HG03045 (cell line): ENCODE measurements at regions not wholly inside any gene's neighbourhood (a gene's known extent, or its start where the extent isn't known, plus 50 kb on each side); places are given as distances from the start of the nearest gene placed in this dataset.

Source experiments
- ATAC-seq: cut with Tn5 transposase; IDR thresholded peaks from one replicate; pipeline ENCODE4 v1.9.1; 2021; ENCODE audit warnings: mild to moderate bottlenecking, moderate library complexity; ENCODE audit not compliant: unreplicated experiment

DNA sequence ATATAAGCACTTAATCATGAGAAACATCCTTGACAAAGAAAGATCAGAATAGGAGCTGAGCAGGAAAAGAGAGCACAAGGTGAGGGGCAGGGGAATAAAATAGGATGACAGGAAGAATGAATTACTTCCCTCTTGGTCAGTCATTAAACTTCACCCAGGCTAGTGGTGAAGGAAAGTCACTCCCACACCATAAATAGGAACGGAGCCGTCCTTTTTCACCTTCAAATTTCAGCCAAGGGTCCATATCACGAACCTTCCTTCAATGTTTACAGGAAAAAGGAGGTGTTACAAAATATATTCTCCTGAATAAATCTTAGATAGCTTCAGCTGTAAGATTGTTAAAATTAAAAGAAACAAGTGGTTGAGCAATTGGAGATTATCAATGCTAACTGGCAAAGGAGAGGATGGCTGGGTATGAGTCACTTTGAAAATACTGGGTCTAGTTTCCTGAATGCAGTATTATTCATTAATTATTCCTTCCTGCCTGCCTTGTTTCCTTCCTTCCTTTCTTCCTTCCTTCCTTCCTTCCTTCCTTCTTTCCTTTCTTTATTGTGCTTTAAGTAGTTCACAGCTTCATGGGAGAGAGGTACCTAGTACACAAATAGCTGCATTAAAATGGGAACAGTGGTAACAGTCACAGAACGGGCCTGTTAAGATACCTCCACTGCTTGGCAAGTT is 292.3 kb upstream of the ID2 start:
- no peak for ATAC-seq

DNA sequence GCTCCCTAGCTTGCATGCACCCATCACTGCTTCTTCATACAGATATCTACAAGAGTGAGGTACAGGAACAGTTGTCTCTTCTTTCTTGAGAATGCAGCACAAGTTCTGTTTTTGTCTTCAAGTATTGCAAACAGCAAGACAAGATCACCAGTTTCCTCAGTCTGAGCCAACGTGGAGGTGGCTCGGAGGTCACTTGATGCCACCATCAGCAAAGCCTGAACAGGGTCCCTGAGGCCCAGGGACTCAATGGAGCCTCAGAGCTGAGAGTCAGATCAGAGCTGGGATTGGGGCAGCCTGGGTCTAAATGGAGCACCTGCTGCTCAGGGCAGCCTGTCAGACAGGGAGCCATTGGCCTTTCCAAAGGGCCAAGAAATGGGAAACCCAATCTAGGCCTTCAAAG is 290.7 kb upstream of the ID2 start:
- no peak for ATAC-seq

DNA sequence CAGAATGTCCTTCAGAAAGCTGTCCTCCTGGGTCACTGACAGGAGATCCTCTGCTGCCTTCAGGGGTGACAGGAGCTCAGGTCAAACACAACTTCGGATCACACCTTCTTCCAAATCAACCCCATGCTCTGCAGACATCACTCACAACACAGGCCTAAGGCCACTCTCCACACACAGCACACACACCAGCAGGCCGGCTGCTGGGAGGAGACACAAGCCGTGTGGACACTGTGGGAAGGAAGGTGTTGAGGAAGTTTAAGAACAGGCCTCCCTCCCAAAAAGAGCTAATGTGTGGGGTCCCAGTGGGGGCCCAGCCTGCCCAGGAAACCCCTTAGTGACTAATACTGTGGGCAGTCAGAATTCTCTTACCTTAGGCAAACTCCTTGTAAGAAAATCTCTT is 290.3 kb upstream of the ID2 start:
- no peak for ATAC-seq

DNA sequence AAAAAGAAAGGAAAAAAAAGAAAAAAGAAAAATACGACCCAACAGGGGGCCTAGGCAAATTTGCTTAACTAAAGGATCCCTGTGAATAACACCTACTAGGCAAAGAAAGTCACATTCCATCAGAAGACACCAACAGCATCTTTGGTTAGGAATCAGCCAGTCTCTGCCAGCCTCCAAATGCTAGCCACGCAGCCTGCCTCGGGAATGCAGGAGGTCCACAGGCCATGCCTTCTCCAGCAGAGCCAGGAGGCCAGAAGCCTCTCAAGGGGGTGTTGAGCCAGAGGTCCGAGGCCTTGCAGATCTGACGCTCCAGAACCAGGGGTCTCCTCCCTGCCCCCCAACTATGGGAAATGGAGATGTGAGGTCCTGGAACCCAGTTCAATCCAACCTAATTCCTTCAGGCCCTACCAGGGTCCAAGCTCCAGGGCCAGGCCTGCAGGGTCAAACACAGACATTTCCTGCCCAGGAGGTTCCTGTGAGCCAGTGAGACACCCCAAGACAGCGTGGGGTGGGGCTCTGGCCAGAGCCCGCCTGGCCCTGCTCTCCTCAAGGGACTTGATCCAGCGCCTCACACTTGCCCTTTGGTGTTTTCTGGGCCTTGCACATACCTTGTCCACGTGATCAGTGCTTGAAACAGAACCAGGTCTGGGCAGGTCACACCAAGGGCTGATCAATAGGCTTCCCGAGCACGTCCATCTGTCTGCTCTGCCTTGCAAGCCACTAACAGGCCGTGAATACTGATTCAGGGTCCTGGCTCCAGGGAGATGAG is 289.6 kb upstream of the ID2 start:
- no peak for ATAC-seq

DNA sequence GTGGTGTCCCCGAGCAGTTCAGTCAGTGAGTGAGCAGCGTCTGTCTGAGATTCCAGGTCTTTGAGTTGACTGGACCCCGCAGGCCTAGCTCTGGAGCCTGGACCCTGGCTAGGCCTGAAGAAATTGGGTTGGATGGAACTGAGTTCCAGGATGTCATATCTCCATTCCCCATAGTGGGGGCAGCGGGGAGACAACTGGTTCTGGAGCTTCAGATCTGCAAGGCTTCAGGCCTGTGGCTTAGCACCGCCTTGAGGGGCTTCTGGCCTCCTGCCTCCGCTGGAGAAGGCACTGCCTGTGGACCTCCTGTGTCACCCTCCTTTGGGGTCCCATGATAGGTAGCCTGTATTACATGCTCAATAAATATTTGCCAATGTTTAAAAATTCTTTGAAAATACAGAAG is 288.4 kb upstream of the ID2 start:
- ATAC-seq, result no peak

DNA sequence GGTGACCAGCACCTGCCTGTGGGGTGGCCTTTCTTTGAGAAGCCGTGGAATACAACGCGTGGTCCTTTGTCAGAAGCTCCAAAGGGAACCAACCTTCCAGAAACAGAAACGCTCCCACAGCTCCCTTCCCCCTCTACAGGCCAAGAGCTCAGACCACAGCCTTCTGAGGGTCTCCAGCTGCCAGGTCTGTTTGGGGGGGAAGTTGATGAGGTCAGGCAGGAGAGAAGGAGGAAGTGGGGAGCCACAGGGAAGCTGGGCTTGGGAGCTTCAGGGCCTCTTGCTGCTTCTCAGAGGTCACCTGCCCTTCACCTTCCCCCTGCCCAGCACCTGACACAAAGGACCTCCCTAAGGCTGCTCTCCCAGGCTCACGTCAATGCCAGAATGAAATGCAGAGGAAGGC is 287.7 kb upstream of the ID2 start:
- no peak for ATAC-seq

DNA sequence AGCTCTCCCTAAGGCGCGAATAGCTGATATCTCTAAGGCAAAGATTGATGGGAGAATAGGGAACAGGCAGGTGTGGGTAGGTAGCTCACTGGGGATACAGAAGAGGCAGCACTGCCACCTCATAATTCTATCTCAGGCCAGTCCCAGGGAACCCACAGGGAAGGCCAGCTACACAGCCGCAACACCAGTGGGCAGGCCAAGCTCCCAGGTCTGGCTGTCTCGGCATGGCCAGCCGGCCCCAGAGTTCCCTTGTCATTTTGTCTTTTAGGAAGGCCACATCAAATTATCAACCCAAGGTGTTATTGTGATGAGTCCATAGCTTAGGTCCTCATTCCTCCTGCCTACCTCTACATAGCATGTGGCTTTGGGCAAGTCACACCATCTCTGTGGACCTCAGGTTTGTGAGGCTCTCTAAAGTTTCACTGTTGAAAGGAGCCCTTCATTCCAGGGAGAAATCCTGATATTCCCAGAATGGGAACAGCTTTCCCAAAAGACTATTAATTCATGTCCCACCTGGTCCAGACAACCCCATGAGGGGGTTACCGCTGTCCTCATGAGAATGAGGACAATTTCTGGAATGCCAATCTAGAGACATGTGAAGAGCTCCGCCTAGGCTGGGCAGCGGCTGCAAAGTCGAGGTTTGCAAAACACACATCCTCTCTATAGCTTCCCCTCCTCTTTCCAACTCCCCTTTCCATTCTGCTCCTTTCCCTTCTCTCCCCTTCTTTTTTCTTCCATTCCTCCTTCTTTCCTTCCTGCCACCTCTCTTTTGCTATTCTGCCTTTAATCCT is 287.1 kb upstream of the ID2 start:
- ATAC-seq, result no peak

DNA sequence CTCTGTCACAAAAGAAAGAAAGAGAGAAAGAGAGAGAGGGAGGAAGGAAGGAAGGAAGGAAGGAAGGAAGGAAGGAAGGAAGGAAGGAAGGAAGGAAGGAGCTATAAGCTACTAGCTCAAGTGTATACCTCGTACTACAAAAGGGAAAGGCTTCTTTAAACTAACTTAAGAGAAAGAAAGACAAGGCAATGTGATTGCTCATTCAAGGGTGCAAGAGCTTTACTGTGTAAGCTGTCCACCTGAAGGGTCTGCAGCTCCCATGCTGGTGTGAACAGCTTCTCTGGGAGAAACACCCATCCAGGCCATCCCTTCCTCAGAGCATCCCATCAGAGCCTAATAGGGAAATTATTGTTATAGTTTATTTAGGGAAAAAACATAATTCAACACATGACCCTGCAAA is 286.1 kb upstream of the ID2 start:
- no peak for ATAC-seq

DNA sequence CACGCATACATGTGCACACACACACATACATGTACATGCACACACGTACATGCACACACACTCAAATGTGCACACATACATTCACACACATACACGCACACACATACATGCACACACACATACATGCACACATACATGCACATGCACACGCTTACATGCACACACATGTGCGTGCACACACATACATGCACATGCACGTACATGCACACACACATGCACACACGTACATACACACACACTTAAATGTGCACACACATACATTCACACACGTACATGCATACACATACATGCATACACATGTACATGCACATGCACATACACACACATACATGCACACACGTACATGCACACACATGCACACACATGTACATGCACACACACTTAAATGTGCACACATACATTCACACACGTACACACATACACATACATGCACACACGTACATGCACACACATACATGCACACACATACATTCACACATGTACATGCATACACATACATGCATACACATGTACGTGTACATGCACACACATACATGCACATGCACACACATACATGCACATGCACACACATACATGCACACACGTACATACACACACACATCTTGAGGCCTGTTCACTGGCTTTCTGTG is 283.7 kb upstream of the ID2 start:
- ATAC-seq, result no peak

DNA sequence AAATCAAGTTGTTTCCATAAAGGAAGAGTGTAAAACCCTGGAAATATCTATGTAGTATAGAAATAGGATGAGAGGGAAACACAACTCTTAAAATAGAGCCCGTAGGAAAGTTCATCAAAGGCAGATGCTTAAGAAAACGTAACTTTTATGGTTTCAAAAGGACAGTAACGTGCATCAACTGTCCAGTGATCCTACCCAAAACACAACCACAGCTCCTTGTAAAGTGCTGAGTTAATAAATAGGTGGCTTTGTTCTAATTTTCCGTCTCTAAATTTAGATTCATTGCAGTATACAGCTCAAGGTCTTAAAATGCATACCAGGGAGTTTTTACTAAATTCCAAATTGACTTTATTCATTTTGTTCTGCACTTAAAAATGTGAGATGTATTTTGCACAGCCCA is 282.1 kb upstream of the ID2 start:
- no peak for ATAC-seq

DNA sequence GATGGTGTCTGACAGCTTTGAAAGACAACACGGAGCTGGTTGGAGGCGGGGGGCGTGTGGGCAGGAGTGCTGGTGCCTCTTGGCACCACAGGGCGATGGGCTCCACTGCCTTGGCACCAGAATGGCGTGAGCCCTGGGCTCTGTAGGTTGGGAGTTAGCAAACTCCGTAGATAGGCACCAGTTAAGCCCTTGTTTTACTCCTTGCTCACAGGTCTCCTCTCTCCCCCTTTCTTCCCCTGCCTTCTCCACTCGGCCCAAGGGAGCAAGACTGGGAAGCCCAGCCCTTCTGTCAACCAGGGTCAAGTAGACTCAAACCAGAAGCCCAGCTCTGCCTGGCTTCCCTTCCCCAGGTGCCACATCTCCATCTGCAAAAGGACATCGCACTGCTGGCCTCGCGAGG is 281.7 kb upstream of the ID2 start:
- ATAC-seq, result no peak

DNA sequence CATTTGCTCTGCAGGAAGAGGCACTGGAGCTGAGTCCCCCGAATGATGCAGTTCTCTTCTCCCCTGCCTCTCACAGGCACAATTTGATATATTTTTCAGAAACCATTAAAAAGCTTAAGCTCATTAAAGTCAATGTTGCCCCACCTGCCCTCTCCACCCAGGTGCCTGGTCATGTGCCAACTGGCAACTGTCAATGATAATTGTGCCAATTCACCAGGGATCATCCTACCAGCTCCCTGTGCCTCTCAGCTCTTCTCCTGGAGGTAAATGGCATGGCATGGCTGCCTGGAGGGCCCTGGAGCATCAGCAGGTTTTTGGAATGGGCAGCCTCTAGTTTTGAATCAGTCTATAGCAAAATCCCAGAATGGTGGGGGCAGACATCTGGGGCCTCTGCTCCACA is 279.6 kb upstream of the ID2 start:
- no peak for ATAC-seq

DNA sequence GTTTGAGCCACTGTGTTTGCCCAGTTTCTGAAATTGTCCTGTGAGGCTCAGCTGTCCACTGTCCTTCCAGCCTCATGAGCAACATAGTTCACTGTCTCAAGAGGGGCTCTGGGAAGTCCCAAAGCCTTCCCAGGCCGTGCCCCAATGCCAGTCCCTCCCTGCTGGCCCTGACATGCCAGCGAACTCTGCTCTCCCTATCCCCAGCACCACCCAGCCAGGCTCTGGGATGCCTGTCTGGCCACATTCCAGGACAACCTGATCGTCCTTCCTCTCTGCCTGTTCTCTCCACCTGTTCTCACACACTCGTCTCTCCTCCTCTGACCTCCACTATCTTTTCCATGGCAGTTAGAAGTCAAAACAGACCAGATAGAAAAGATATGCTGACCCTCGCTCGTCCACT is 278.0 kb upstream of the ID2 start:
- ATAC-seq, result no peak

DNA sequence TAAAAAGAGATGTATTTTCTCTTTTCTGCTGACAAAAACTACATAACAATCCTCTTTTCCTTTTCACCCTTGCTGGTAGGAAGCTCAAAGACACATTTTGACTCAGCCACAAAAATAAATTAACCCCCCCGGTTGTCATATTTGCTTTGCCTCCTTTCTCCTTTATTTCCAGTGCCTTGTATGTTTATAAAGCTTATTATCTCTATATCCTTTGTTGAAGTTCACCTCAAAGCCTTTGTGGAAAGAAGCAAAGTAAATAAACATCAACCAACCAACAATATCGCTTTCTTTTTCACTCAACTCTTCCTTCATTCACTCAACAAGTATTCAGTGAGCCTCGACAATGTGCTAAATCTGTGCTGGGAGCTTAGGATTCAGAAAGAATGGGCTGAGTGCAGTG is 276.5 kb upstream of the ID2 start:
- ATAC-seq, result no peak

DNA sequence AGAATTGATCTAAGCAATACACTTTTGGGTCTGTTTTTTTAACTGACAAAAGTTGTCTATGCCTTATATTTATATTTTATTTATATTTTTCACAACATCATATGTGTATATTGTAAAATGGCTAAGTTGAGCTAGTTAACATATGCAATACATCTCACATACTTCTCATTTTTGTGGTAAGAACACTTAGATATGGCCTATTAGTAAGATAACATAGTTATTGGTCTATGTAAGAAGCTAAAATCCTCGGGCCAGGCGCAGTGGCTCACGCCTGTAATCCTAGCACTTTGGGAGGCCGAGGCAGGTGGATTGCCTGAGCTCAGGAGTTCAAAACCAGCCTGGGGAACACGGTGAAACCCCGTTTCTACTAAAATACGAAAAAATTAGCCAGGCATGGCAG is 275.6 kb upstream of the ID2 start:
- no peak for ATAC-seq

DNA sequence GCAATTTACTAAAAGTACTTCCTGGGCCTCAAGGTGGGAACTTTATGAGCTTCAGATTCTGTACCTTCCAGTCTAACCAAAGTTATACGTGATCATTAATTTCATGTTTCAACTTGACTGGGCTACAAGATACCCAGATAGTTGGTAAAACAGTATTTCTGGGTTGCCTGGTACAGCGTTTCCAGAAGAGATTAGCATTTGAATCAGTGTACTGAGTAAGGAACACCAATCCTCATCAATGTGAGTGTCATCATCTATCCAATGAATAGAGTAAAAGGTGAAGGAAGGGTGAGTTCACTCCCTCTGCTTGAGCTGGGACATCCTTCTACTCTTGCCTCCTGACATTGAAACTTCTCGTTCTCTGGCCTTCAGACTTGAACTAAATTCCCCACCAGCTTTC is 274.5 kb upstream of the ID2 start:
- no peak for ATAC-seq

DNA sequence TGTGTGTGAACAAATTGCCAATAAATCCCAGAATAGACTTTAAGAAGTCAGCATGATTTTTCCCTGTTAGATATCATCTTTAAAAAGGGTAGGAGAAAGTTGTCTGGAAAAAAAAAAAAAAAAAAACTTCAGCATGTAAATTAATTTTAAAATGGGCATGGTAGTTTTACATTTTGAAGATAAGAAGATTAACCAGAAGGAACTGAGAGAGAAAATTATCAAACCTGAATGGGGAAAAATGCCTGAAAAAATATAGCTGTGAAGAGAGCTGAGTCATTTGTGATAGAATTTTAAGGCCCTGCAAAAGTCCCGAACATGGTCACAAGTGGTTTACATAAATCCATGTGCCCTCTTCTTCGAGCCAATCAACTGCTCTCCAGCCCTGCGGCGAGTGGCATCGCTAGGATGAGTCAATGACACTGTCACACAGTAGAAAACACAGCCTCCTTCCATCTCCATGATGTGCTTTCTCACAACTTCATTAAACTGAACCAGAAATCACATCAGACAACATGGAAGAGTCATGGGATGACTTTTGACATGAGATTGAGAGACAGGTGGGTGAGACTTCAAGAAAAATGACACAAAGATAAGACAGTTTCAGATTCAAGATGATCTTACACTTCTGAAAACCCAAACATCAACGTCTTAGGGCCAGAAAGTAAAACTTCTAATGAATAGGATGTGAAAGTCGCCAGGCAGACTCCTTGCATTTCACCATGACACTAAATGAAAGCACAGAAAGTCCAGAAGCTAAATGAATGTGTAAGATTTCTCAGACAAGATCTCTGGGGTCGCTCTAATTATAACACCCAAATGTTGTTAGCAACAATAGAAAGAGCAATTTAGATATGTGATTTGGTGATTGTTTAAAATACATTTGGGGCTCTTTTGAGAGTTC is 273.0 kb upstream of the ID2 start:
- peak; percentile 89 for ATAC-seq

DNA sequence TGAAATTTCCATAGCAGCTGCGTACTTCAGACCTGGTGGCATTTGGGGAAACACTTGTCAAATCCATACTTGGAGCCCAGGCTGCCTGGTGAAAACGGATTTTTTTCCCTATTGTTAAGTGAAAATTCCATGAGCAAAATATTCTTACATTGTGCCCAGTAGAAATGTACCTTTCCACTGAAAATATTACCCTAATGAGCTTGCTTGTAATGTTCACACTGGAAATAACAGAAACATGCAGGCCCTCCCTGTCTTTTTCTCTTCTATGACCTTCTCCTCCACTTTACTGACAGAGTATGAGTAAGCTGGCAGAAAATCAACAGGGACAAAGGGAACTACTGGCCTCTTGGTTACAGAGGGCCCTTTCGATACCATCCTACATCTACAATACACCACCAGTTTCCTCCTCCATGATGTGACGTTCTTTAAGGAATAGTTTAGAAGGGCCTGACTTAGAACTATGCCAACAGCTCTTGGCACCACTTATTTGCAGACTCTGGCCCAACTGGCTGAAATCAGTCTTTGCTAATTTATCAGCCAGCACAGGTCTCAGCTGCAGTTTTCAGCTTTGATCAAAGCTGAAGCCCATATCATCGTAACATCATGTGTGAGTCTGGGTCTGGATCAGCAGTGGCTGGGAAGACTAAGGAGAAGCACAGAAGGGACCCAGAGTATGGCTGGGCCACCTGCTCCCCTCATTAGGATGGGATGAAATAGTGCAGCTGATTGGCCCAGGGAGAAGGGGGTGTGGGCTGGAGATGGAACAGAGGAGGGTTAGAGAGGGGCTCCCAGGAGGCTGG is 272.2 kb upstream of the ID2 start:
- no peak for ATAC-seq

DNA sequence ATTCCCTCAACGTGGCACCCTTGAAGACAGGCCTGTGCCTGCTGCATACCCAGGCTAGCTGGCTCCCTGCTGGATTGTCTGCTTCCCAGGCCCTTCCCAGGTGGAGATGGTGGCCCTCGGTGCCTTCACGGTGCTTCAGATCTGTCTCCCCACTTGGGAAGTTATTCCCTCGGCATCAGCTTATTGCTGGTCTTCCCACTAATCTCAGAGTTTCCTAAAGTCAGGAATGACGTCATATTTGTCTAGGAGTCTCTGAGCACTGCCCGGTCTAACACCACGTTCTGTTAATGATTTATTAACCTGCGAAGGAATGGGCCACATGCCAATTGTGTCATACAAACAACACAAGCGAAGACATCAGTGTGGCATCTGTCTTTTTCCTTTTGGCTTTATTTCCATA is 269.8 kb upstream of the ID2 start:
- no peak for ATAC-seq

DNA sequence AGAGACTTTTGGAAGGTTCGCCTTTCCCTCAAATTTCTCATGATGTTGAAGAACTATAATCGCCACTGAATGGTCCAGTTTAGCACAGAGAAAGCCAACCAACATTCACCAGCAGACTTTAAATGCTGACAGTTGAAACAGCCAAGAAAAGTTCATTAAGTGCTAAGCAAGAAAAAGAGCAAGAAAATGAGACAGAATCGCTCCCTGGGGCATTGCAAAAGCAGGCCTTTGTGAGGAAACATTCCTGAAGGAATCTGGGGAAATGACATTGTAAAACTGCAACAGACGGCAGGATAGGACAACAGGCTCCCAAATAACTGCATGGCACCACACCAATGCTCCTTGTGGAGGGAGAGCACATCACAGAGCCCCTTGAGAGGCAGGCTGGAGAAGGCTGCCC is 269.3 kb upstream of the ID2 start:
- no peak for ATAC-seq
